Adrenal gland (tissue), 9 donors: ENCODE measurements at regions not wholly inside any gene's neighbourhood (a gene's known extent, or its start where the extent isn't known, plus 50 kb on each side); places are given as distances from the start of the nearest gene placed in this dataset.
A peak's percentile ranks its signal among the peaks of the same experiment; 100 is the strongest.

Experiments used
- DNase-seq, 7 donors: peaks; one replicate each; pipeline ENCODE4 v3.0.0-alpha.2; 2019 to 2020
- H3K27ac ChIP-seq, 5 donors: fragments of 200-600 bp; sonication (generic) in 4 of 5; 1 replicate in 3 of 5; 2 replicates in 2 of 5; pipeline versions ENCODE4 v1.5.1 to v1.8.0; 2016 to 2020; ENCODE audit warnings: mild to moderate bottlenecking in 1 of 5
- H3K27me3 ChIP-seq: fragments of 200-600 bp; 2 replicates; pipeline ENCODE4 v1.8.0; 2021
- H3K36me3 ChIP-seq, 2 donors: fragments of 200-600 bp; replicated peaks in 1 of 2; 1 replicate in 1 of 2; 2 replicates in 1 of 2; pipeline versions ENCODE4 v1.5.1 to v1.8.0; 2018 to 2022
- H3K4me1 ChIP-seq, 2 donors: fragments of 200-600 bp; replicated peaks in 1 of 2; 1 replicate in 1 of 2; 2 replicates in 1 of 2; pipeline versions ENCODE4 v1.5.1 to v1.8.0; 2018 to 2021
- H3K4me3 ChIP-seq, 4 donors: fragments of 200-600 bp; sonication (generic) in 3 of 4; one replicate each; pipeline ENCODE4 v1.5.1; 2016 to 2018
- H3K9me3 ChIP-seq, 3 donors: fragments of 200-600 bp; sonication (generic) in 1 of 3; replicated peaks in 1 of 3; 1 replicate in 2 of 3; 2 replicates in 1 of 3; pipeline versions ENCODE4 v1.5.1 to v1.8.0; 2016 to 2021
- POLR2A ChIP-seq, 2 donors: fragments of 450-650 bp; IDR thresholded peaks; one replicate each; pipeline ENCODE4 v1.6.1; 2017; ENCODE audit warnings: antibody characterized with exemption in 2 of 2, mild to moderate bottlenecking in 2 of 2, moderate library complexity in 1 of 2
- WGBS, 4 donors: extraction: QIAGEN DNeasy Blood & Tissue Kit in 2 of 4; methylation state at CpG; one replicate each; pipeline versions ENCODE4 v1.1.5 to v1.1.7; 2013 to 2017; 5-methylcytosine and 5-hydroxymethylcytosine counted together
- intact Hi-C, 2 donors: fragments of 100-400 bp; cut with DNase I; formaldehyde crosslinking; loops; one replicate each; pipeline versions ENCODE4 v1.14.1 to v1.15.0; 2022 to 2023
- TF ChIP-seq, protein P1 (sequence below), 6 experiments: fragments of 450-650 bp in 4 of 6; fragments of 200-600 bp in 2 of 6; sonication (generic) in 1 of 6; IDR thresholded peaks; 1 replicate in 5 of 6; 2 replicates in 1 of 6; pipeline versions ENCODE4 v1.5.1 to v1.8.0; 2016 to 2021; ENCODE audit warnings: antibody characterized with exemption in 6 of 6, mild to moderate bottlenecking in 2 of 6, moderate library complexity in 1 of 6
- donor health status: healthy with polysubstance abuse.
- donor health status: Bipolar disorder and iron deficiency.
- donor health status: DM: yes; HTN: yes; CAD: no.
- donor health status: DM: no; HTN: no; CAD: no.
- donor health status: DM: no; HTN: no; CAD: no.

DNA sequence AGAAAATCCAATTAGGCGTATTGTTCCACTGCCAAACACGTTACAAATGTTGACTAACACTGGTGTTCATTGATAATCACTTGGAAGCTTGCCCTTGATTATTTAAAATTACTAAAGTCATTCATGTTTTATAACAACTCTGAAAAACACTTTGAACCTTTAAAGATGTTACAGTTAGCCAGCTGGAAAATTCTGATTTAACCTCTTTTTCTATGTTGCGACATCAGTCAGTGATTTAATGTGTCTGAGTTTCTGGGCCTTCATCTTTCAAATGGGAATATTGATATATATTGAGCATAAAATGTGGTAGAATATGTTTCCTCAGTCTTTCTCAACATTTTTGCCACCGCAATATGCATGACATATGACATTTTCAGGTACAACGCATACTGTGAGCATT, 274.1 kb upstream of the TENM3 start:
- Histone ChIP-seq H3K27ac (no peak overlapping the region), H3K27me3 (no peaks in the 10 kb centered on the region), H3K36me3 (no peaks in the 10 kb centered on the region), H3K4me3 (no peak overlapping the region), H3K9me3 (no peaks in the 10 kb centered on the region), H3K4me1 (no peaks in the 10 kb centered on the region)
- TF ChIP-seq, protein P1, sequence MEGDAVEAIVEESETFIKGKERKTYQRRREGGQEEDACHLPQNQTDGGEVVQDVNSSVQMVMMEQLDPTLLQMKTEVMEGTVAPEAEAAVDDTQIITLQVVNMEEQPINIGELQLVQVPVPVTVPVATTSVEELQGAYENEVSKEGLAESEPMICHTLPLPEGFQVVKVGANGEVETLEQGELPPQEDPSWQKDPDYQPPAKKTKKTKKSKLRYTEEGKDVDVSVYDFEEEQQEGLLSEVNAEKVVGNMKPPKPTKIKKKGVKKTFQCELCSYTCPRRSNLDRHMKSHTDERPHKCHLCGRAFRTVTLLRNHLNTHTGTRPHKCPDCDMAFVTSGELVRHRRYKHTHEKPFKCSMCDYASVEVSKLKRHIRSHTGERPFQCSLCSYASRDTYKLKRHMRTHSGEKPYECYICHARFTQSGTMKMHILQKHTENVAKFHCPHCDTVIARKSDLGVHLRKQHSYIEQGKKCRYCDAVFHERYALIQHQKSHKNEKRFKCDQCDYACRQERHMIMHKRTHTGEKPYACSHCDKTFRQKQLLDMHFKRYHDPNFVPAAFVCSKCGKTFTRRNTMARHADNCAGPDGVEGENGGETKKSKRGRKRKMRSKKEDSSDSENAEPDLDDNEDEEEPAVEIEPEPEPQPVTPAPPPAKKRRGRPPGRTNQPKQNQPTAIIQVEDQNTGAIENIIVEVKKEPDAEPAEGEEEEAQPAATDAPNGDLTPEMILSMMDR (IDR thresholded peaks at IDR 0.05): no peak
- TF ChIP-seq POLR2A (IDR thresholded peaks at IDR 0.05): no peak
- WGBS, 4 donors: 90 to 94% (median 93%) methylated on average over 5 of the region's 5 CpGs
- intact Hi-C loops: no loop called here
- no peak for DNase-seq

DNA sequence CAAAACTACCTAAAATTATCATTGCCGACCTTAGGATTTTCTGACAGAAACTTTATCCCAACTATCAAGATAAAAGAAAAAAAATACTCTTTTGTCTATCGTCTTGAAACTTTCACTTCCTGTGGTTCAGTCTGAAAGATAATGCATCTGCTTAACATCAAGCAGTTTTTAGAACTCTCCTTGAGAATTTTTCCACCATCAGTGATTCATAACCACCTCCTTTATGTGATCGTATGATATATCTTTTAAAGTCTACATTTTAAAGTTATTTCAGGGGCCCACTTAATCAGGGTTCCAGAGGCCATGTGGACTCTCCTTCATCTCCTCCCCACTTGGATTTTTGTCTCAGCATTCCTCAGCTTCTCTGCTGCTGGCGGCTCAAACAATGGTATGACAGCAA, 272.8 kb upstream of the TENM3 start:
- WGBS, 4 donors: 65 to 77% (median 74%) methylated on average over 4 of the region's 4 CpGs
- no peak overlapping the region for H3K4me3 ChIP-seq
- no peaks in the 10 kb centered on the region for H3K36me3 ChIP-seq
- H3K9me3 ChIP-seq: no peaks in the 10 kb centered on the region
- DNase-seq: no peak
- TF ChIP-seq, protein P1 (IDR thresholded peaks at IDR 0.05): no peak
- TF ChIP-seq POLR2A (IDR thresholded peaks at IDR 0.05): no peak
- no peak overlapping the region for H3K27ac ChIP-seq
- no peaks in the 10 kb centered on the region for H3K4me1 ChIP-seq
- intact Hi-C loops: no loop called here
- no peaks in the 10 kb centered on the region for H3K27me3 ChIP-seq

DNA sequence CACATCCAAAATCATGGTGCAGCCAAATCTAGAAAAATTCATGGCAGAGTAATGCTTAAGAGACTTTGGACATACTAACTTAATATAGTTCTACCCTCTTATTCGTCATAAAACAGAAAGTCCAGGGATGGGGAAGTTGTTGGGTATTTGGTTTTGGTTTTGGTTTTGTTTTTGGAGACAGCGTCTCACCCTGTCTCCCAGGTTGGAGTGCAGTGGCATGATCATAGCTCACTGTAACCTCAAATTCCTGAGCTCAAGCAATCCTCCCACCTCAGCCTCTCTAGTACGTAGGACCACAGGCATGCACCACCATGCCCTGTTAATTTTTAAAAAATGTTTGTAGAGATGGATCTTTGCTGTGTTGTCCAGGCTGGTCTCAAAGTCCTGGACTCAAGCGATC, 271.8 kb upstream of the TENM3 start:
- H3K27me3 ChIP-seq: no peaks in the 10 kb centered on the region
- no peaks in the 10 kb centered on the region for H3K4me1 ChIP-seq
- no peak overlapping the region for H3K27ac ChIP-seq
- no peak for TF ChIP-seq POLR2A (IDR thresholded peaks at IDR 0.05)
- TF ChIP-seq, protein P1 (IDR thresholded peaks at IDR 0.05): no peak
- H3K9me3 ChIP-seq: no peaks in the 10 kb centered on the region
- H3K36me3 ChIP-seq: no peaks in the 10 kb centered on the region
- DNase-seq: no peak
- WGBS, 4 donors: 80 to 94% (median 85%) methylated on average over 4 of the region's 4 CpGs
- no peak overlapping the region for H3K4me3 ChIP-seq
- intact Hi-C loops: no loop called here

DNA sequence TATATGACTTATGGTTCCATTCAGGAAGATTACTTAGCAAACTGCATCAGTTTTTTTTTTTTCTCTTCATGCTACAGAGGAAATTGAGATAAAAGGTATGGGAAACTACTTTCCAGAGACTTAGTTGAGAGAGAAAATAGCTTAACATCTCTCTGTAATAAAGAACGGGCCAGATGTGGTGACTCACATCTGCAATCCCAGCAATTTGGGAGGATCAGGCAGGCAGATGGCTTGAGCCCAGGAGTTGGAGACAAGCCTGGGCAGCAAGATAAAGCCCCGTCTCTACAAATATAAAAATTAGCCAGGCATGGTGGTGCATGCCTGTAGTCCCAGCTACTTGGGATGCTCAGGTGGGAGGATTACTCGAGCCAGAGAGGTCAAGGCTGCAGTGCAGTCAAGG, 271.2 kb upstream of the TENM3 start:
- H3K9me3 ChIP-seq: no peaks in the 10 kb centered on the region
- WGBS, 4 donors: 37 to 48% (median 44%) methylated on average over 3 of the region's 3 CpGs
- intact Hi-C loops: no loop called here
- peak in 5 of 7 donors; percentile 16 to 44 (median 29) for DNase-seq
- no peaks in the 10 kb centered on the region for H3K27me3 ChIP-seq
- no peaks in the 10 kb centered on the region for H3K36me3 ChIP-seq
- no peak for TF ChIP-seq POLR2A (IDR thresholded peaks at IDR 0.05)
- TF ChIP-seq, protein P1 (IDR thresholded peaks at IDR 0.05): no peak
- H3K27ac ChIP-seq: no peak overlapping the region
- H3K4me1 ChIP-seq: no peaks in the 10 kb centered on the region
- H3K4me3 ChIP-seq: no peak overlapping the region
